ENCODE measurements at regions not wholly inside any gene's neighbourhood (a gene's known extent, or its start where the extent isn't known, plus 50 kb on each side); places are given as distances from the start of the nearest gene placed in this dataset.

DNA sequence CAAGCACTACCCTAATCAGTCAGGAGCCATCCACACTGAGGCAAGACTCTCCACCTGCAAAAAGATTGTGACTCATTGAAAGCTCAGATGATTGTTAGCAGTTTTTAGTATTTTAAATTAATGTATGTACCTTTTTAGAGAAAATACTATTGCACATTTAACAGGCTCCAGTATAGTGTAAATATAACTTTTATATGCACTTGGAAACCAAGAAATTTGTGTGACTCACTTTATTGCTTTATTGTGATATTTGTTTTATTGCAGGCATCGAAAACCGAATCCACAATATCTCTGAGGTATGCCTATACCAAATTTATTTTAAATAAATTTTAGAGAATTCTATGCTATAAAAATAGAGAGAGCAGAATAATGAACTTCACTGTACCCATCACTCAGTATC, 122.0 kb downstream of the TEX36 start:
- no peaks in the 10 kb centered on the region for H3K4me1 Mint-ChIP-seq (ENCODE audit: low read depth)
- H3K4me3 Mint-ChIP-seq (ENCODE audit: low read depth): no peak overlapping the region
- TF ChIP-seq, protein P1, sequence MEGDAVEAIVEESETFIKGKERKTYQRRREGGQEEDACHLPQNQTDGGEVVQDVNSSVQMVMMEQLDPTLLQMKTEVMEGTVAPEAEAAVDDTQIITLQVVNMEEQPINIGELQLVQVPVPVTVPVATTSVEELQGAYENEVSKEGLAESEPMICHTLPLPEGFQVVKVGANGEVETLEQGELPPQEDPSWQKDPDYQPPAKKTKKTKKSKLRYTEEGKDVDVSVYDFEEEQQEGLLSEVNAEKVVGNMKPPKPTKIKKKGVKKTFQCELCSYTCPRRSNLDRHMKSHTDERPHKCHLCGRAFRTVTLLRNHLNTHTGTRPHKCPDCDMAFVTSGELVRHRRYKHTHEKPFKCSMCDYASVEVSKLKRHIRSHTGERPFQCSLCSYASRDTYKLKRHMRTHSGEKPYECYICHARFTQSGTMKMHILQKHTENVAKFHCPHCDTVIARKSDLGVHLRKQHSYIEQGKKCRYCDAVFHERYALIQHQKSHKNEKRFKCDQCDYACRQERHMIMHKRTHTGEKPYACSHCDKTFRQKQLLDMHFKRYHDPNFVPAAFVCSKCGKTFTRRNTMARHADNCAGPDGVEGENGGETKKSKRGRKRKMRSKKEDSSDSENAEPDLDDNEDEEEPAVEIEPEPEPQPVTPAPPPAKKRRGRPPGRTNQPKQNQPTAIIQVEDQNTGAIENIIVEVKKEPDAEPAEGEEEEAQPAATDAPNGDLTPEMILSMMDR (IDR thresholded peaks at IDR 0.05; ENCODE audit: unreplicated experiment): no peak
- peaks cover 25% of the 10 kb centered on the region for H3K27me3 Mint-ChIP-seq
- DNase-seq (ENCODE audit: low spot score, unreplicated experiment): no peak
- no peaks in the 10 kb centered on the region for H3K36me3 Mint-ChIP-seq (ENCODE audit: insufficient read depth)
- H3K9me3 Mint-ChIP-seq (ENCODE audit: low read depth): no peaks in the 10 kb centered on the region
- no peak overlapping the region for H3K27ac Mint-ChIP-seq

DNA sequence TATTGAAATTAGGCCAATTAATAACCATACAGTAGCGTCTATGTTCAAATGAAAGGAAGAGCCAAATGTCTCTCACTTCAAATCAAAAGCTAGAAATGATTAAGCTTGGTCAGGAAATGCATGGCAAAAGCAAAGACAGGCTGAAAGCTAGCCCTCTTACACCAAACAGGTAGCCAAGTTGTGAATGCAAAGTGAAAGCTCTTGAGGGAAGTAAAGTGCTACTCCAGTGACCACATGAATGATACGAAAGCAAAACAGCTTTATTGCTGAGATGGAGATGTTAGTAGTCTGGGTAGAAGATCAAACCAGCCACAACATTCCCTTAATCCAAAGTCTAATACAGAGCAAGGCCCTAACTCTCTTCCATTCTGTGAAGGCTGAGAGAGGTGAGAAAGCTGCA, 123.8 kb downstream of the TEX36 start:
- H3K27ac Mint-ChIP-seq: no peak overlapping the region
- H3K27me3 Mint-ChIP-seq: peaks cover 42% of the 10 kb centered on the region
- H3K36me3 Mint-ChIP-seq (ENCODE audit: insufficient read depth): no peaks in the 10 kb centered on the region
- DNase-seq (ENCODE audit: low spot score, unreplicated experiment): no peak
- H3K4me3 Mint-ChIP-seq (ENCODE audit: low read depth): no peak overlapping the region
- no peaks in the 10 kb centered on the region for H3K4me1 Mint-ChIP-seq (ENCODE audit: low read depth)
- no peaks in the 10 kb centered on the region for H3K9me3 Mint-ChIP-seq (ENCODE audit: low read depth)
- TF ChIP-seq, protein P1 (IDR thresholded peaks at IDR 0.05; ENCODE audit: unreplicated experiment): no peak

DNA sequence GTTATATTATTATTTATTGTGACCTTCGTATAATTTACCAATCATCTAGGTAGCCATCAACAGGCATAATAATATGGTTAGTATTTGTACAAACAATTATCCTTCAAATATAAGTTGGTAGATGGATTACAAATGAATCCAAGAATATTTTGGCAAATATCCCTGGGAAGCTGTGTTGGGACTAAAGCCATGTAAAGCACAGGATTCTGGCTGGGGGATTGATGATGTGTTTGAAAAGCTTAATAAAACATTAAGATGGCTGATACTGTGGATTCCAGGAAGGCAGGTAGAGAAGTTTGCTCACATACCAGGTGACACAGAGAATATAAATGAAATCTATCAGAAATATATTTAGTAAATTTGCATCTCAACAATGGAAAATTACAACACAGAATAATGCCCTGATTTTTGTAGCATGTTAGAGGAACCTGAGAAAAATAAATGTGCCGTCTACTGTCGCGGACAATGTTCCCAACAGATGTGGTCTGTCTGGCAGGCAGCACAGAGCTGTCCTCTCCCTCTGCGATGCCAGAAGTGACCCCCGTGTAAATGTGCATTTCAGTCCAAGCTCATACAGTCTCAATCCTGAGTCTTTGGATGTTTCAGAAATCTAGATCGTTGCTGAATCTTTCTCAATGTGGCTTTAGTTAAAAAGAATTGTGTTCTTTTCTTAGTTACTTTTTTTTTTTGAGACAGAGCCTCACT, 125.0 kb downstream of the TEX36 start:
- H3K9me3 Mint-ChIP-seq (ENCODE audit: low read depth): peaks cover 5% of the 10 kb centered on the region
- peaks cover 47% of the 10 kb centered on the region for H3K27me3 Mint-ChIP-seq
- H3K4me3 Mint-ChIP-seq (ENCODE audit: low read depth): no peak overlapping the region
- H3K36me3 Mint-ChIP-seq (ENCODE audit: insufficient read depth): no peaks in the 10 kb centered on the region
- H3K27ac Mint-ChIP-seq: no peak overlapping the region
- H3K4me1 Mint-ChIP-seq (ENCODE audit: low read depth): no peaks in the 10 kb centered on the region
- no peak for DNase-seq (ENCODE audit: low spot score, unreplicated experiment)
- TF ChIP-seq, protein P1 (IDR thresholded peaks at IDR 0.05; ENCODE audit: unreplicated experiment): no peak

DNA sequence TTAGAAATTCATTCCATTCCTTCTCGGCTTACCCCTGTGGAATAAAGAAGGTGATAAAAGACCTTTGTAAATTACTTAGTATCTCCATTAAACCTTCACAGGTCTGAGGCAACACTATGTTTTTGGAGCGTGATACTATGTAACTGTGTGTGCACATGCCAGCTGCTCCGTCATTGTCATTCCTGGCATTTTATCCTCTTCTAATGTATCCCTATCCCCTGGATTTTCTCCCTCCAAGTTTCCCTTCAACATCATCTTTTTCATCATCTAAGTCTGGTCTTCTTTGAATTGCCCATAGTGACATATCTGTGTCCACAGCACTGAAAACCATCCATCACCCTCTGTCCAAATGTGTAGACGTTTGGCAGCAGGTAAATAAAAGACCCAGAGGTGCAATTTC, 125.7 kb downstream of the TEX36 start:
- Mint-ChIP-seq H3K9me3 (ENCODE audit: low read depth) (peaks cover 5% of the 10 kb centered on the region), H3K4me3 (ENCODE audit: low read depth) (no peak overlapping the region), H3K4me1 (ENCODE audit: low read depth) (no peaks in the 10 kb centered on the region), H3K27ac (no peak overlapping the region), H3K36me3 (ENCODE audit: insufficient read depth) (no peaks in the 10 kb centered on the region), H3K27me3 (peaks cover 47% of the 10 kb centered on the region)
- TF ChIP-seq, protein P1 (IDR thresholded peaks at IDR 0.05; ENCODE audit: unreplicated experiment): no peak
- no peak for DNase-seq (ENCODE audit: low spot score, unreplicated experiment)

DNA sequence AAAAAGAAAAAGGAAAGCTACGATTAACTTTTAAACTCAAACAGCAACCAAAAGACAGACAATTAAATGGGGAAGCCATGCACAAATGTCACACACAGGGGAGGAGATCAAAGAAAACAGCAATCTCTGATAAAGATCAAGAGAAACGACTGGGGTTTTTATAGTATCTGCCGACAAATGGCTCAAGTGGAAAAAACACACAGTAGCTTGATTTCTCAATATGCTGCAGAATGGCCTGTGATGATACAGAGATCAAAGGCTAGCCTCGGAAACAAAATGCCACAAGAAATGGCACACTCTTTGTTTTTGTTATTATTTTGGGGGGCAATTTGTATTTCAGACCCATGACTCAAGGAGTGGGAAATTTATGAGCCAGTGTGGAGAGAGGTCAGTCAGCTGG, 126.1 kb downstream of the TEX36 start:
- H3K27me3 Mint-ChIP-seq: peaks cover 47% of the 10 kb centered on the region
- no peak overlapping the region for H3K4me3 Mint-ChIP-seq (ENCODE audit: low read depth)
- no peaks in the 10 kb centered on the region for H3K36me3 Mint-ChIP-seq (ENCODE audit: insufficient read depth)
- no peak for DNase-seq (ENCODE audit: low spot score, unreplicated experiment)
- H3K4me1 Mint-ChIP-seq (ENCODE audit: low read depth): no peaks in the 10 kb centered on the region
- no peak overlapping the region for H3K27ac Mint-ChIP-seq
- TF ChIP-seq, protein P1 (IDR thresholded peaks at IDR 0.05; ENCODE audit: unreplicated experiment): no peak
- peaks cover 5% of the 10 kb centered on the region for H3K9me3 Mint-ChIP-seq (ENCODE audit: low read depth)

Measured in progenitor cell of endocrine pancreas (in vitro differentiated cells).